A549 (cell line): ENCODE measurements at regions not wholly inside any gene's neighbourhood (a gene's known extent, or its start where the extent isn't known, plus 50 kb on each side); places are given as distances from the start of the nearest gene placed in this dataset.
A peak's percentile ranks its signal among the peaks of the same experiment; 100 is the strongest.

Source experiments
- ATAC-seq, 2 experiments: fragments of 200-7000 bp in 1 of 2; fragments of >200 bp in 1 of 2; cut with Nextera tagmentation in 1 of 2; cut with Tn5 transposase in 1 of 2; 3 replicates each; pipeline versions ENCODE4 v1.8.0 to v1.9.1; 2018 to 2020; ENCODE audit warnings: mild to moderate bottlenecking in 1 of 2, moderate library complexity in 1 of 2
- CTCF ChIA-PET: fragments of 300-600 bp; sonication (Branson Sonifier 250); formaldehyde crosslinking; extraction: SDS; loops from one replicate; lab custom pipeline; 2021; ENCODE audit warnings: antibody characterized with exemption, inconsistent platforms; lab: Yijun Ruan, JAX
- POLR2A ChIA-PET: fragments of 350-600 bp; formaldehyde crosslinking; extraction: SDS; loops from one replicate; lab custom pipeline; 2021; ENCODE audit warnings: antibody characterized with exemption, inconsistent platforms; lab: Yijun Ruan, JAX
- DNase-seq, 2 experiments: peaks; one replicate each; pipeline versions ENCODE4 v3.0.0 to v3.0.0-alpha.2; 2011 to 2016; ENCODE audit warnings: low read depth in 1 of 2, low spot score in 1 of 2
- FAIRE-seq: peaks from 2 replicates; lab custom pipeline; 2011; peaks lifted over from hg19 to GRCh38; lab: Jason Lieb, UNC
- H3K27ac ChIP-seq, 2 experiments: fragments of >200 bp; sonication (Bioruptor Twin); formaldehyde crosslinking; 3 replicates each; pipeline ENCODE4 v1.5.1; 2016 to 2017
- H3K4me1 ChIP-seq: fragments of >200 bp; sonication (Bioruptor Twin); formaldehyde crosslinking; 3 replicates; pipeline ENCODE4 v1.6.1; 2016
- H3K4me2 ChIP-seq: fragments of >200 bp; sonication (Bioruptor Twin); formaldehyde crosslinking; 3 replicates; pipeline ENCODE4 v1.6.1; 2016
- H3K4me3 ChIP-seq: fragments of >200 bp; sonication (Bioruptor Twin); formaldehyde crosslinking; 3 replicates; pipeline ENCODE4 v1.5.1; 2016
- H3K9me3 ChIP-seq: fragments of >200 bp; sonication (Bioruptor Twin); formaldehyde crosslinking; 3 replicates; pipeline ENCODE4 v1.6.1; 2016
- CBX2 ChIP-seq: fragments of 200-600 bp; sonication (generic); IDR thresholded peaks from 2 replicates; pipeline ENCODE4 v1.6.1; 2016; ENCODE audit warnings: low read depth, mild to moderate bottlenecking, borderline replicate concordance
- CTCF ChIP-seq: fragments of >200 bp; sonication (Bioruptor Twin); formaldehyde crosslinking; IDR thresholded peaks from 3 replicates; pipeline ENCODE4 v1.5.1; 2016
- E2F6 ChIP-seq: IDR thresholded peaks from 2 replicates; pipeline ENCODE4 v1.6.1; 2012; ENCODE audit warnings: low read depth, borderline replicate concordance
- EHMT2 ChIP-seq: fragments of 200-600 bp; sonication (generic); IDR thresholded peaks from 2 replicates; pipeline ENCODE4 v1.6.1; 2016; ENCODE audit warnings: antibody characterized with exemption, low read depth, mild to moderate bottlenecking, moderate library complexity
- ELK1 ChIP-seq: fragments of 150-350 bp; IDR thresholded peaks from 2 replicates; pipeline ENCODE4 v1.6.1; 2014; ENCODE audit warnings: low read depth, mild to moderate bottlenecking, low read length
- EP300 ChIP-seq, 2 experiments: fragments of >200 bp; sonication (Bioruptor Twin); formaldehyde crosslinking; IDR thresholded peaks; 2 replicates in 1 of 2; 3 replicates in 1 of 2; pipeline ENCODE4 v1.6.1; 2016 to 2017
- FOSB ChIP-seq: fragments of 250-450 bp; sonication (Bioruptor Pico); IDR thresholded peaks from 2 replicates; pipeline ENCODE4 v1.5.0; 2020; ENCODE audit warnings: mild to moderate bottlenecking, moderate library complexity
- HDAC2 ChIP-seq: fragments of 200-600 bp; sonication (generic); IDR thresholded peaks from 2 replicates; pipeline ENCODE4 v1.6.1; 2016
- HES2 ChIP-seq: fragments of >200 bp; sonication (Bioruptor Twin); formaldehyde crosslinking; IDR thresholded peaks from 2 replicates; pipeline ENCODE4 v1.6.1; 2016
- HOXA7 ChIP-seq: fragments of 250-450 bp; sonication (Bioruptor Pico); IDR thresholded peaks from 2 replicates; pipeline ENCODE4 v1.5.0; 2020; ENCODE audit warnings: mild to moderate bottlenecking, moderate library complexity
- KDM5A ChIP-seq: fragments of 200-600 bp; sonication (generic); IDR thresholded peaks from 2 replicates; pipeline ENCODE4 v1.6.1; 2016; ENCODE audit warnings: antibody characterized with exemption, mild to moderate bottlenecking
- MAZ ChIP-seq: fragments of 150-350 bp; IDR thresholded peaks from 2 replicates; pipeline ENCODE4 v1.6.1; 2014; ENCODE audit warnings: antibody characterized with exemption, low read depth, low read length, borderline replicate concordance
- NR3C1 ChIP-seq: fragments of >200 bp; sonication (Bioruptor Twin); formaldehyde crosslinking; IDR thresholded peaks from 3 replicates; pipeline ENCODE4 v1.6.1; 2017
- POLR2AphosphoS2 ChIP-seq: conservative IDR thresholded peaks from 2 replicates; pipeline ENCODE4 v1.6.1; 2012; ENCODE audit warnings: low read length, improper control_type of control experiment, inconsistent platforms
- RAD21 ChIP-seq, 2 experiments: fragments of >200 bp in 1 of 2; sonication (Bioruptor Twin) in 1 of 2; formaldehyde crosslinking in 1 of 2; IDR thresholded peaks in 1 of 2; conservative IDR thresholded peaks in 1 of 2; 2 replicates in 1 of 2; 3 replicates in 1 of 2; pipeline ENCODE4 v1.6.1; 2012 to 2018; ENCODE audit warnings: inconsistent platforms in 1 of 2
- RARB ChIP-seq: fragments of 250-450 bp; sonication (Bioruptor Pico); IDR thresholded peaks from 2 replicates; pipeline ENCODE4 v1.8.0; 2021; ENCODE audit warnings: mild to moderate bottlenecking, moderate library complexity
- TP53 ChIP-seq: fragments of 250-450 bp; sonication (Bioruptor Pico); IDR thresholded peaks from 2 replicates; pipeline ENCODE4 v1.5.0; 2021; ENCODE audit warnings: mild to moderate bottlenecking, moderate library complexity
- ZC3H11A ChIP-seq: fragments of 450-650 bp; IDR thresholded peaks from 2 replicates; pipeline ENCODE4 v1.6.1; 2014; ENCODE audit warnings: antibody characterized with exemption, mild to moderate bottlenecking
- ZFP36 ChIP-seq: fragments of 450-650 bp; IDR thresholded peaks from 2 replicates; pipeline ENCODE4 v1.6.1; 2014; ENCODE audit warnings: borderline replicate concordance; ENCODE audit not compliant: partially characterized antibody
- WGBS: methylation state at CpG from one replicate; pipeline ENCODE4 v1.1.6; 2017; ENCODE audit errors: missing lambda C conversion rate; 5-methylcytosine and 5-hydroxymethylcytosine counted together
- TF ChIP-seq, protein P1 (sequence below): IDR thresholded peaks from 2 replicates; pipeline ENCODE4 v1.6.1; 2012
- TF ChIP-seq, protein P2 (sequence below): fragments of 200-600 bp; sonication (generic); IDR thresholded peaks from 2 replicates; pipeline ENCODE4 v1.6.1; 2016; ENCODE audit warnings: antibody characterized with exemption, mild to moderate bottlenecking, moderate library complexity

DNA sequence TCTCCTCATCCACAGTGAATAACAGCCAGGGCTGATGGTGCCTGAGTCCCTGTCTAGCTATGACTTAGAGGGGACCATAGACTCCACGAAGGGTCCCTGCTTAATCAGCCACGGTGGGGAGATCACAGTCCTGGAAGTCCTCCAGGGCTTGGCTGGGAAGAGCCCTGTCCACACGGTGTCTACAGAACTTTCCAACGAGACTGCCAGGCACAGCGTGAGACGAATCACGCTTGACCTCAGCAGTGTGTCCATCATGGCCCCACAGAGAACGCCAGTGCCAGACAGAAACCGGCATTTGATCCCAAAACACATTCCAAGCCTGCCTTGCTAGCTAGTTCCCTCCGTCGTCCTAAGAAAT, 143.4 kb downstream of the CRYBB2 start:
- TF ChIP-seq CBX2 (no peak), HDAC2 (no peak), E2F6 (no peak), RAD21 (conservative IDR thresholded peaks at IDR 0.05 in 1 of 2, IDR thresholded peaks at IDR 0.05 in 1 of 2) (no peak)
- H3K27ac ChIP-seq, result no peak overlapping the region
- H3K4me3 ChIP-seq, result no peak overlapping the region
- H3K4me2 ChIP-seq, result no peak overlapping the region
- ATAC-seq (peak in 1 of 2 experiments; percentile 16; a peak in 1 of 6 replicates), FAIRE-seq (no peak), DNase-seq (no peak)
- POLR2A ChIA-PET, result no interaction called here
- CTCF ChIA-PET, result interaction anchor here (0.6 to 2.8 kb wide), 14 partner anchors 10 to 111 kb away, joined by 3 to 16 read pairs (median 4); no protein-coding TSS in a partner anchor
- WGBS, result 93% methylated on average over 5 of the region's 11 CpGs
- no peaks in the 10 kb centered on the region for H3K4me1 ChIP-seq
- no peaks in the 10 kb centered on the region for H3K9me3 ChIP-seq

DNA sequence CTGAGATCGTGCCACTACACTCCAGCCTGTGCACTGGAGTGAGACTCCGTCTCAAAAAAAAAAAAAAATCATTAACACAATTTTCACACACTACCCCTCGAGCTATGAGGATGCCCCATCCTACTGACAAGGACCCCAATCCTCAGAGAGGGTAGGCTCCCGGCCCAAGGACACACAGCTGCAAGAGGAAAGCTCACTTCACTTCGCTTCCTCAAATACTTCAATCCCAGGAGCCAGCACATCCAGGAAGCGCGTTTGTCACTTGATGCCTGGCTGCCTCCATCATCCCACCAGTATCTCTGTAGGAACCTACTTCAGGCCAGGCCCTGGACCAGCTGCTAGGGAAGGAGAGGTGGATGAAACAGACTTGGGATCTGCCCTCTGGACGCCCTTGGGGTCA, 144.0 kb downstream of the CRYBB2 start:
- TF ChIP-seq FOSB (no peak), POLR2AphosphoS2 (no peak), ZFP36 (no peak), MAZ (no peak), EHMT2 (no peak), HES2 (no peak), NR3C1 (no peak)
- TF ChIP-seq, protein P1, sequence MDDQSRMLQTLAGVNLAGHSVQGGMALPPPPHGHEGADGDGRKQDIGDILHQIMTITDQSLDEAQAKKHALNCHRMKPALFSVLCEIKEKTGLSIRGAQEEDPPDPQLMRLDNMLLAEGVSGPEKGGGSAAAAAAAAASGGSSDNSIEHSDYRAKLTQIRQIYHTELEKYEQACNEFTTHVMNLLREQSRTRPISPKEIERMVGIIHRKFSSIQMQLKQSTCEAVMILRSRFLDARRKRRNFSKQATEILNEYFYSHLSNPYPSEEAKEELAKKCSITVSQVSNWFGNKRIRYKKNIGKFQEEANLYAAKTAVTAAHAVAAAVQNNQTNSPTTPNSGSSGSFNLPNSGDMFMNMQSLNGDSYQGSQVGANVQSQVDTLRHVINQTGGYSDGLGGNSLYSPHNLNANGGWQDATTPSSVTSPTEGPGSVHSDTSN, result no peak
- Histone ChIP-seq H3K4me2 (no peak overlapping the region), H3K27ac (no peak overlapping the region), H3K9me3 (no peaks in the 10 kb centered on the region), H3K4me3 (no peak overlapping the region), H3K4me1 (0 out of 3 replicates have a peak, but pooled peaks cover 2% of the 10 kb centered on the region)
- CTCF ChIA-PET, result interaction anchor here (0.8 to 2.8 kb wide), 10 partner anchors 13 to 112 kb away, joined by 3 to 9 read pairs (median 4); no protein-coding TSS in a partner anchor
- WGBS, result 87% methylated on average over 8 of the region's 8 CpGs
- POLR2A ChIA-PET, result no interaction called here
- no peak for DNase-seq
- no peak for ATAC-seq
- FAIRE-seq, result no peak

- ATAC-seq (no peak), FAIRE-seq (no peak), DNase-seq (no peak)
- 44% methylated on average over 1 of the region's 1 CpG for WGBS
- POLR2A ChIA-PET, result no interaction called here
- H3K4me3 ChIP-seq, result no peak overlapping the region
- H3K27ac ChIP-seq, result no peak overlapping the region
- TF ChIP-seq E2F6 (no peak), RARB (CRISPR knock-in tag) (no peak), KDM5A (no peak), TP53 (CRISPR knock-in tag) (no peak), CTCF (no peak), EP300 (IDR thresholded peaks at IDR 0.05) (no peak), ELK1 (no peak), ZC3H11A (no peak), FOSB (no peak), HOXA7 (CRISPR knock-in tag) (no peak)
- TF ChIP-seq, protein P2, sequence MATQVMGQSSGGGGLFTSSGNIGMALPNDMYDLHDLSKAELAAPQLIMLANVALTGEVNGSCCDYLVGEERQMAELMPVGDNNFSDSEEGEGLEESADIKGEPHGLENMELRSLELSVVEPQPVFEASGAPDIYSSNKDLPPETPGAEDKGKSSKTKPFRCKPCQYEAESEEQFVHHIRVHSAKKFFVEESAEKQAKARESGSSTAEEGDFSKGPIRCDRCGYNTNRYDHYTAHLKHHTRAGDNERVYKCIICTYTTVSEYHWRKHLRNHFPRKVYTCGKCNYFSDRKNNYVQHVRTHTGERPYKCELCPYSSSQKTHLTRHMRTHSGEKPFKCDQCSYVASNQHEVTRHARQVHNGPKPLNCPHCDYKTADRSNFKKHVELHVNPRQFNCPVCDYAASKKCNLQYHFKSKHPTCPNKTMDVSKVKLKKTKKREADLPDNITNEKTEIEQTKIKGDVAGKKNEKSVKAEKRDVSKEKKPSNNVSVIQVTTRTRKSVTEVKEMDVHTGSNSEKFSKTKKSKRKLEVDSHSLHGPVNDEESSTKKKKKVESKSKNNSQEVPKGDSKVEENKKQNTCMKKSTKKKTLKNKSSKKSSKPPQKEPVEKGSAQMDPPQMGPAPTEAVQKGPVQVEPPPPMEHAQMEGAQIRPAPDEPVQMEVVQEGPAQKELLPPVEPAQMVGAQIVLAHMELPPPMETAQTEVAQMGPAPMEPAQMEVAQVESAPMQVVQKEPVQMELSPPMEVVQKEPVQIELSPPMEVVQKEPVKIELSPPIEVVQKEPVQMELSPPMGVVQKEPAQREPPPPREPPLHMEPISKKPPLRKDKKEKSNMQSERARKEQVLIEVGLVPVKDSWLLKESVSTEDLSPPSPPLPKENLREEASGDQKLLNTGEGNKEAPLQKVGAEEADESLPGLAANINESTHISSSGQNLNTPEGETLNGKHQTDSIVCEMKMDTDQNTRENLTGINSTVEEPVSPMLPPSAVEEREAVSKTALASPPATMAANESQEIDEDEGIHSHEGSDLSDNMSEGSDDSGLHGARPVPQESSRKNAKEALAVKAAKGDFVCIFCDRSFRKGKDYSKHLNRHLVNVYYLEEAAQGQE, result no peak
- no peaks in the 10 kb centered on the region for H3K9me3 ChIP-seq
- CTCF ChIA-PET, result interaction anchor here (2.1 to 2.8 kb wide), 2 partner anchors 13 to 57 kb away, joined by 8 to 9 read pairs; no protein-coding TSS in a partner anchor
- 0 out of 3 replicates have a peak, but pooled peaks cover 5% of the 10 kb centered on the region for H3K4me1 ChIP-seq
- H3K4me2 ChIP-seq, result no peak overlapping the region
Observed at GRCh38 chr22:25364281-25364680, 144.8 kb downstream of the CRYBB2 start.
